GM12878 (cell line): ENCODE measurements at regions not wholly inside any gene's neighbourhood (a gene's known extent, or its start where the extent isn't known, plus 50 kb on each side); places are given as distances from the start of the nearest gene placed in this dataset.

ENCODE experiments used
- ATAC-seq: fragments of 200-7000 bp; cut with Tn5 transposase; 3 replicates; pipeline ENCODE4 v1.9.1; 2020; ENCODE audit warnings: mild to moderate bottlenecking, moderate library complexity
- BruUV-seq: library from RNA; stranded (reverse); fragments of 400-500 nt; replicated peaks from 2 replicates; lab custom pipeline; 2021; lab: Mats Ljungman, UMichigan
- CTCF ChIA-PET: fragments of 300-600 bp; sonication (Branson Sonifier 250); formaldehyde crosslinking; extraction: SDS; loops from one replicate; lab custom pipeline; 2021; ENCODE audit warnings: inconsistent platforms; lab: Yijun Ruan, JAX
- POLR2A ChIA-PET: fragments of 350-600 bp; formaldehyde crosslinking; extraction: SDS; loops from one replicate; lab custom pipeline; 2021; ENCODE audit warnings: inconsistent platforms; lab: Charles Lee
- RAD21 ChIA-PET: fragments of 300-600 bp; sonication (Branson Sonifier 250); formaldehyde crosslinking; loops from one replicate; lab custom pipeline; 2023; ENCODE audit warnings: antibody characterized with exemption; ENCODE audit not compliant: unreplicated experiment; lab: Charles Lee
- SMC1A ChIA-PET: fragments of 300-600 bp; sonication (Branson Sonifier 250); formaldehyde crosslinking; loops from one replicate; lab custom pipeline; 2023; ENCODE audit not compliant: unreplicated experiment, uncharacterized antibody; lab: Charles Lee
- DNase-seq: peaks from one replicate; pipeline ENCODE4 v3.0.0-alpha.2; 2011; ENCODE audit warnings: low read depth, low spot score
- FAIRE-seq: peaks from 3 replicates; lab custom pipeline; 2011; peaks lifted over from hg19 to GRCh38; lab: Jason Lieb, UNC
- H2AFZ ChIP-seq: 2 replicates; pipeline ENCODE4 v1.6.0; 2011; ENCODE audit warnings: low read depth, low read length, control low read depth; ENCODE audit not compliant: control insufficient read depth
- H3K27ac ChIP-seq: 2 replicates; pipeline ENCODE4 v1.5.1; 2011; ENCODE audit warnings: control low read depth; ENCODE audit not compliant: control insufficient read depth, insufficient read depth
- H3K27me3 ChIP-seq, 2 experiments: replicated peaks in 1 of 2; 2 replicates each; pipeline versions ENCODE4 v1.6.0 to v1.6.1; 2011; ENCODE audit warnings: low read length in 1 of 2; ENCODE audit not compliant: control insufficient read depth in 2 of 2, insufficient read depth in 2 of 2
- H3K36me3 ChIP-seq, 2 experiments: 2 replicates each; pipeline ENCODE4 v1.5.1; 2011; ENCODE audit warnings: low read length in 1 of 2; ENCODE audit not compliant: control insufficient read depth in 2 of 2, insufficient read depth in 2 of 2
- H3K4me1 ChIP-seq: 2 replicates; pipeline ENCODE4 v1.6.1; 2011; ENCODE audit warnings: mild to moderate bottlenecking, low read length, moderate library complexity, mixed read lengths; ENCODE audit not compliant: control insufficient read depth, insufficient read depth
- H3K4me2 ChIP-seq: 2 replicates; pipeline ENCODE4 v1.6.0; 2011; ENCODE audit warnings: control low read depth; ENCODE audit not compliant: control insufficient read depth, insufficient read depth
- H3K4me3 ChIP-seq: fragments of 200-600 bp; sonication (generic); 2 replicates; pipeline ENCODE4 v1.5.1; 2016
- H3K79me2 ChIP-seq: 2 replicates; pipeline ENCODE4 v1.6.0; 2011; ENCODE audit warnings: low read length; ENCODE audit not compliant: control insufficient read depth, insufficient read depth
- H3K9ac ChIP-seq: 2 replicates; pipeline ENCODE4 v1.8.0; 2011; ENCODE audit warnings: low read length, control low read depth, mixed read lengths; ENCODE audit not compliant: control insufficient read depth, insufficient read depth
- H3K9me3 ChIP-seq: replicated peaks from 3 replicates; pipeline ENCODE4 v1.5.1; 2011; ENCODE audit warnings: mild to moderate bottlenecking, low read length; ENCODE audit not compliant: control insufficient read depth, insufficient read depth
- H4K20me1 ChIP-seq: 2 replicates; pipeline ENCODE4 v1.6.0; 2011; ENCODE audit not compliant: control insufficient read depth, insufficient read depth
- BMI1 ChIP-seq: fragments of 450-650 bp; IDR thresholded peaks from 2 replicates; pipeline ENCODE4 v1.6.1; 2016; ENCODE audit warnings: mild to moderate bottlenecking, moderate library complexity, borderline replicate concordance
- BRCA1 ChIP-seq: IDR thresholded peaks from 2 replicates; pipeline ENCODE4 v1.6.1; 2011; ENCODE audit warnings: low read depth, low read length, improper control_type of control experiment
- CHD1 ChIP-seq: IDR thresholded peaks from 2 replicates; pipeline ENCODE4 v1.6.1; 2012; ENCODE audit warnings: low read depth, low read length, improper control_type of control experiment
- IRF5 ChIP-seq: fragments of 450-650 bp; IDR thresholded peaks from 2 replicates; pipeline ENCODE4 v1.6.1; 2017; ENCODE audit warnings: borderline replicate concordance
- JUNB ChIP-seq: IDR thresholded peaks from 2 replicates; pipeline ENCODE4 v1.6.1; 2016; ENCODE audit warnings: antibody characterized with exemption, mild to moderate bottlenecking
- MXI1 ChIP-seq: fragments of 150-350 bp; IDR thresholded peaks from 2 replicates; pipeline ENCODE4 v1.6.1; 2011; ENCODE audit warnings: low read depth, mild to moderate bottlenecking, inconsistent platforms, low read length, improper control_type of control experiment
- PAX5 ChIP-seq: IDR thresholded peaks from 2 replicates; pipeline ENCODE4 v1.6.1; 2011; ENCODE audit warnings: low read depth, low read length, borderline replicate concordance
- ZBTB40 ChIP-seq: fragments of 450-650 bp; IDR thresholded peaks from 2 replicates; pipeline ENCODE4 v1.6.1; 2016; ENCODE audit warnings: mild to moderate bottlenecking, moderate library complexity, borderline replicate concordance
- ZNF592 ChIP-seq: fragments of 450-650 bp; IDR thresholded peaks from 2 replicates; pipeline ENCODE4 v1.6.1; 2017; ENCODE audit warnings: mild to moderate bottlenecking, moderate library complexity
- WGBS: methylation state at CpG from one replicate; pipeline ENCODE4 v1.1.6; 2016; ENCODE audit warnings: low lambda C conversion rate; ENCODE audit not compliant: insufficient replicate concordance, insufficient coverage; ENCODE audit errors: missing lambda C conversion rate; 5-methylcytosine and 5-hydroxymethylcytosine counted together
- in situ Hi-C: fragments of 300-500 bp; cut with MboI; formaldehyde crosslinking; loops from 9 replicates; pipeline ENCODE4 v1.14.3; 2018; ENCODE audit warnings: mixed read lengths
- intact Hi-C: fragments of 100-400 bp; cut with micrococcal nuclease; formaldehyde crosslinking; loops from one replicate; pipeline ENCODE4 v1.14.2; 2022; ENCODE audit not compliant: unreplicated experiment

GRCh38 chr11:69351460-69351859 is 57.5 kb downstream of the MYEOV start:
- CTCF ChIA-PET, result no interaction called here
- no peak for TF ChIP-seq PAX5
- TF ChIP-seq IRF5, result no peak
- no peak for TF ChIP-seq CHD1
- no TSS peak for BruUV-seq
- Histone ChIP-seq H3K79me2 (no peaks in the 10 kb centered on the region), H3K27ac (no peak overlapping the region), H3K9me3 (peaks cover 8% of the 10 kb centered on the region; the same call in 1 of the 3 replicates), H3K9ac (no peak overlapping the region), H3K4me3 (no peak overlapping the region), H3K27me3 (no peaks in the 10 kb centered on the region), H3K4me2 (no peak overlapping the region), H3K4me1 (no peaks in the 10 kb centered on the region), H3K36me3 (no peaks in the 10 kb centered on the region), H4K20me1 (no peaks in the 10 kb centered on the region), H2AFZ (no peak overlapping the region)
- ATAC-seq (no peak), DNase-seq (no peak), FAIRE-seq (no peak)
- SMC1A ChIA-PET, result no interaction called here
- in situ Hi-C loops, result no loop called here
- RAD21 ChIA-PET, result no interaction called here
- POLR2A ChIA-PET, result no interaction called here
- intact Hi-C loops, result no loop called here

- H3K4me1 ChIP-seq, result no peaks in the 10 kb centered on the region
- no peaks in the 10 kb centered on the region for H3K79me2 ChIP-seq
- DNase-seq (no peak), ATAC-seq (no peak), FAIRE-seq (no peak)
- H3K27ac ChIP-seq, result no peak overlapping the region
- ChIA-PET CTCF (no interaction called here), SMC1A (no interaction called here), POLR2A (no interaction called here), RAD21 (no interaction called here)
- H3K4me3 ChIP-seq, result no peak overlapping the region
- H3K4me2 ChIP-seq, result no peak overlapping the region
- H2AFZ ChIP-seq, result no peak overlapping the region
- intact Hi-C loops, result no loop called here
- H3K9me3 ChIP-seq, result peaks cover 8% of the 10 kb centered on the region; the same call in 1 of the 3 replicates
- no TSS peak for BruUV-seq
- H3K36me3 ChIP-seq, result no peaks in the 10 kb centered on the region
- H3K27me3 ChIP-seq, result no peaks in the 10 kb centered on the region
- WGBS, result 63% methylated on average over 2 of the region's 2 CpGs
- no peaks in the 10 kb centered on the region for H4K20me1 ChIP-seq
- no peak overlapping the region for H3K9ac ChIP-seq
- in situ Hi-C loops, result no loop called here
- TF ChIP-seq ZBTB40, result no peak
- TF ChIP-seq JUNB, result no peak
- TF ChIP-seq BMI1, result no peak
- no peak for TF ChIP-seq BRCA1
- no peak for TF ChIP-seq ZNF592
- no peak for TF ChIP-seq MXI1
Observed at GRCh38 chr11:69352166-69352565, 58.2 kb downstream of the MYEOV start.
